ENCODE measurements at regions not wholly inside any gene's neighbourhood (a gene's known extent, or its start where the extent isn't known, plus 50 kb on each side); places are given as distances from the start of the nearest gene placed in this dataset.

- Mint-ChIP-seq H3K9me3 (peaks cover 23% of the 10 kb centered on the region), H3K4me3 (no peak overlapping the region), H3K27ac (no peak overlapping the region), H3K36me3 (ENCODE audit: low read depth) (no peaks in the 10 kb centered on the region), H3K27me3 (ENCODE audit: low read depth) (no peaks in the 10 kb centered on the region), H3K4me1 (peaks cover 11% of the 10 kb centered on the region)
- no peak for TF ChIP-seq CTCF (IDR thresholded peaks at IDR 0.05; ENCODE audit: unreplicated experiment in 3 of 3)
These were observed 246.5 kb upstream of the LRRN1 start for GRCh38 chr3:3552761-3553160.

GRCh38 chr3:3551981-3552380, 247.2 kb upstream of the LRRN1 start:
- H3K36me3 Mint-ChIP-seq (ENCODE audit: low read depth) = no peaks in the 10 kb centered on the region
- TF ChIP-seq CTCF (IDR thresholded peaks at IDR 0.05; ENCODE audit: unreplicated experiment in 3 of 3) = no peak
- no peak overlapping the region for H3K27ac Mint-ChIP-seq
- peaks cover 26% of the 10 kb centered on the region for H3K9me3 Mint-ChIP-seq
- no peak overlapping the region for H3K4me3 Mint-ChIP-seq
- H3K27me3 Mint-ChIP-seq (ENCODE audit: low read depth) = no peaks in the 10 kb centered on the region
- H3K4me1 Mint-ChIP-seq = peaks cover 11% of the 10 kb centered on the region

GRCh38 chr3:3545360-3545759, 253.9 kb upstream of the LRRN1 start:
- H3K27ac Mint-ChIP-seq = no peak overlapping the region
- TF ChIP-seq CTCF (IDR thresholded peaks at IDR 0.05; ENCODE audit: unreplicated experiment in 3 of 3) = no peak
- H3K4me1 Mint-ChIP-seq = peaks cover 16% of the 10 kb centered on the region

GRCh38 chr3:3538451-3538850, 260.8 kb upstream of the LRRN1 start:
- TF ChIP-seq CTCF (IDR thresholded peaks at IDR 0.05; ENCODE audit: unreplicated experiment in 3 of 3) = no peak
- H3K4me3 Mint-ChIP-seq = no peak overlapping the region
- no peaks in the 10 kb centered on the region for H3K27me3 Mint-ChIP-seq (ENCODE audit: low read depth)
- no peaks in the 10 kb centered on the region for H3K36me3 Mint-ChIP-seq (ENCODE audit: low read depth)
- peaks cover 28% of the 10 kb centered on the region for H3K4me1 Mint-ChIP-seq
- no peak overlapping the region for H3K27ac Mint-ChIP-seq
- no peaks in the 10 kb centered on the region for H3K9me3 Mint-ChIP-seq

More at GRCh38 chr3:3545360-3545759, 253.9 kb upstream of the LRRN1 start:
- Mint-ChIP-seq H3K4me3 (no peak overlapping the region), H3K9me3 (peaks cover 20% of the 10 kb centered on the region), H3K27me3 (ENCODE audit: low read depth) (no peaks in the 10 kb centered on the region), H3K36me3 (ENCODE audit: low read depth) (no peaks in the 10 kb centered on the region)

- no peak overlapping the region for H3K4me3 Mint-ChIP-seq
- no peaks in the 10 kb centered on the region for H3K9me3 Mint-ChIP-seq
- H3K27me3 Mint-ChIP-seq (ENCODE audit: low read depth) = no peaks in the 10 kb centered on the region
- TF ChIP-seq CTCF (IDR thresholded peaks at IDR 0.05; ENCODE audit: unreplicated experiment in 3 of 3) = no peak
- H3K36me3 Mint-ChIP-seq (ENCODE audit: low read depth) = no peaks in the 10 kb centered on the region
- no peak overlapping the region for H3K27ac Mint-ChIP-seq
- H3K4me1 Mint-ChIP-seq = peaks cover 16% of the 10 kb centered on the region
These were observed 266.7 kb upstream of the LRRN1 start for GRCh38 chr3:3532508-3532907.

GRCh38 chr3:3531476-3531875, 267.8 kb upstream of the LRRN1 start:
- no peaks in the 10 kb centered on the region for H3K36me3 Mint-ChIP-seq (ENCODE audit: low read depth)
- H3K9me3 Mint-ChIP-seq = no peaks in the 10 kb centered on the region
- H3K4me3 Mint-ChIP-seq = no peak overlapping the region
- no peaks in the 10 kb centered on the region for H3K27me3 Mint-ChIP-seq (ENCODE audit: low read depth)
- no peak overlapping the region for H3K27ac Mint-ChIP-seq
- H3K4me1 Mint-ChIP-seq = peaks cover 10% of the 10 kb centered on the region
- no peak for TF ChIP-seq CTCF (IDR thresholded peaks at IDR 0.05; ENCODE audit: unreplicated experiment in 3 of 3)
